ENCODE measurements at regions not wholly inside any gene's neighbourhood (a gene's known extent, or its start where the extent isn't known, plus 50 kb on each side); places are given as distances from the start of the nearest gene placed in this dataset.
A peak's percentile ranks its signal among the peaks of the same experiment; 100 is the strongest.

DNA sequence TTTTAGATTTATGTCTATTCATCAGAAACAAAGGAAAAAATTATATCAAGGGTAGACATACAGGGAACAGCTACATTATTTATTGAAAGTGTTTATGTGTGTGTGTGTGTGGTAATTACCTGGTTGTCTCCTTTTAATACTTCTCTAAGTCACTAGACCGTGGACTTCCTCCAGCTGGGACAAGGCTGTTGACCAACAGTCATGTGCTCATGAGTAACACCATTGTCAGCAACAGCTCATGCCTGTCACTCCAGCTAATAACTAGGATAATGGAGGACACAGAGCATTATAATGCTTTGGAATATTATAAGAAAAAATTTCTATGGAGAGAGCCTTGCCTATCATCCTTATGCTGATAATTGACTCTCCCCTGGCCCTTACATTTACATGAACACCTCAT, 125.3 kb upstream of the SALL1 start:
- TF ChIP-seq MAX (IDR thresholded peaks at IDR 0.05) (no peak), TAF1 (IDR thresholded peaks at IDR 0.05; ENCODE audit: low read depth) (no peak), NFIC (IDR thresholded peaks at IDR 0.05) (no peak), EP300 (IDR thresholded peaks at IDR 0.05; ENCODE audit: borderline replicate concordance) (0 out of 2 replicates have a peak, but pooled peaks have one; percentile 16)

GRCh38 chr16:51272420-51272819, 121.3 kb upstream of the SALL1 start:
- TF ChIP-seq NFIC (IDR thresholded peaks at IDR 0.05) (no peak), ZBTB7A (IDR thresholded peaks at IDR 0.05; ENCODE audit: low read depth) (no peak), TEAD4 (IDR thresholded peaks at IDR 0.05) (no peak), EP300 (IDR thresholded peaks at IDR 0.05; ENCODE audit: borderline replicate concordance) (no peak), FOXM1 (IDR thresholded peaks at IDR 0.05; ENCODE audit: borderline replicate concordance, low read depth) (no peak), CREB1 (IDR thresholded peaks at IDR 0.05; ENCODE audit: low read depth) (no peak), TCF12 (IDR thresholded peaks at IDR 0.05; ENCODE audit: low read depth) (no peak), RAD21 (IDR thresholded peaks at IDR 0.05; ENCODE audit: low read depth) (no peak), EGR1 (IDR thresholded peaks at IDR 0.05) (no peak), REST (IDR thresholded peaks at IDR 0.05; ENCODE audit: low read depth) (no peak)
- TF ChIP-seq, protein P1, sequence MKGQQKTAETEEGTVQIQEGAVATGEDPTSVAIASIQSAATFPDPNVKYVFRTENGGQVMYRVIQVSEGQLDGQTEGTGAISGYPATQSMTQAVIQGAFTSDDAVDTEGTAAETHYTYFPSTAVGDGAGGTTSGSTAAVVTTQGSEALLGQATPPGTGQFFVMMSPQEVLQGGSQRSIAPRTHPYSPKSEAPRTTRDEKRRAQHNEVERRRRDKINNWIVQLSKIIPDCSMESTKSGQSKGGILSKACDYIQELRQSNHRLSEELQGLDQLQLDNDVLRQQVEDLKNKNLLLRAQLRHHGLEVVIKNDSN (IDR thresholded peaks at IDR 0.05) = no peak

GRCh38 chr16:51271156-51271701, 120.2 kb upstream of the SALL1 start:
- TF ChIP-seq NFIC (IDR thresholded peaks at IDR 0.05) = no peak
- TF ChIP-seq RAD21 (IDR thresholded peaks at IDR 0.05; ENCODE audit: low read depth) = no peak
- no peak for TF ChIP-seq CEBPB (IDR thresholded peaks at IDR 0.05)
- TF ChIP-seq CREB1 (IDR thresholded peaks at IDR 0.05; ENCODE audit: low read depth) = no peak
- no peak for TF ChIP-seq TAF1 (IDR thresholded peaks at IDR 0.05; ENCODE audit: low read depth)
- TF ChIP-seq, protein P1 (IDR thresholded peaks at IDR 0.05) = no peak
- no peak for TF ChIP-seq YY1 (IDR thresholded peaks at IDR 0.05; ENCODE audit: low read depth)
- TF ChIP-seq TEAD4 (IDR thresholded peaks at IDR 0.05) = no peak
- TF ChIP-seq FOXM1 (IDR thresholded peaks at IDR 0.05; ENCODE audit: borderline replicate concordance, low read depth) = no peak
- no peak for TF ChIP-seq MAX (IDR thresholded peaks at IDR 0.05)
- TF ChIP-seq EP300 (IDR thresholded peaks at IDR 0.05; ENCODE audit: borderline replicate concordance) = no peak
- TF ChIP-seq REST (IDR thresholded peaks at IDR 0.05; ENCODE audit: low read depth) = no peak
- TF ChIP-seq EGR1 (IDR thresholded peaks at IDR 0.05) = no peak
- no peak for TF ChIP-seq TCF12 (IDR thresholded peaks at IDR 0.05; ENCODE audit: low read depth)
- TF ChIP-seq ZBTB7A (IDR thresholded peaks at IDR 0.05; ENCODE audit: low read depth) = no peak

- TF ChIP-seq MAX (IDR thresholded peaks at IDR 0.05) (no peak), EGR1 (IDR thresholded peaks at IDR 0.05) (no peak), CEBPB (IDR thresholded peaks at IDR 0.05) (no peak), ZBTB7A (IDR thresholded peaks at IDR 0.05; ENCODE audit: low read depth) (no peak)
These were observed 117.2 kb upstream of the SALL1 start for GRCh38 chr16:51268237-51268636.

DNA sequence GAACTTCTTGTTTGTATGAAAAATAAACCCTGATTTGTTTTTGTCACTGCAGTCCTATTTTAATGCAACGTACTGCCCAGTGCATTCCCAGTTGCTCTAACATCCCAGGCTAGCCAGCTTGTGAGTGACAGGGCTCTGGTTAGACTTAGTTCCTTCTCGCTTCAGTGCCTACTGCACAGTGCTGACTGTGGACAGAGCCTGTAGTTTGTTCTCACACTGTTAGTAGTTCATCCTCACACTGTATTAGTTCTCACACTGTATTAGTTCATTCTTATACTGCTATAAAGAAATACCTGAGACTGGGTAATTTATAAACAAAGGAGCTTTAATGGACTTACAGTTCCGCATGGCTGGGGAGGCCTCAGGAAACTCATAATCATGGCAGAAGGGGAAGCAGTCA, 116.6 kb upstream of the SALL1 start:
- TF ChIP-seq TEAD4 (IDR thresholded peaks at IDR 0.05) = no peak
- TF ChIP-seq CEBPB (IDR thresholded peaks at IDR 0.05) = no peak
- no peak for TF ChIP-seq EP300 (IDR thresholded peaks at IDR 0.05; ENCODE audit: borderline replicate concordance)
- TF ChIP-seq, protein P1 (IDR thresholded peaks at IDR 0.05) = no peak
- TF ChIP-seq MAX (IDR thresholded peaks at IDR 0.05) = no peak
- no peak for TF ChIP-seq TAF1 (IDR thresholded peaks at IDR 0.05; ENCODE audit: low read depth)
- no peak for TF ChIP-seq RAD21 (IDR thresholded peaks at IDR 0.05; ENCODE audit: low read depth)
- TF ChIP-seq TCF12 (IDR thresholded peaks at IDR 0.05; ENCODE audit: low read depth) = no peak
- no peak for TF ChIP-seq ZBTB7A (IDR thresholded peaks at IDR 0.05; ENCODE audit: low read depth)
- no peak for TF ChIP-seq YY1 (IDR thresholded peaks at IDR 0.05; ENCODE audit: low read depth)
- TF ChIP-seq REST (IDR thresholded peaks at IDR 0.05; ENCODE audit: low read depth) = no peak
- TF ChIP-seq CREB1 (IDR thresholded peaks at IDR 0.05; ENCODE audit: low read depth) = no peak
- TF ChIP-seq NFIC (IDR thresholded peaks at IDR 0.05) = no peak
- TF ChIP-seq FOXM1 (IDR thresholded peaks at IDR 0.05; ENCODE audit: borderline replicate concordance, low read depth) = no peak
- no peak for TF ChIP-seq EGR1 (IDR thresholded peaks at IDR 0.05)
